ENCODE measurements at regions not wholly inside any gene's neighbourhood (a gene's known extent, or its start where the extent isn't known, plus 50 kb on each side); places are given as distances from the start of the nearest gene placed in this dataset.

DNA sequence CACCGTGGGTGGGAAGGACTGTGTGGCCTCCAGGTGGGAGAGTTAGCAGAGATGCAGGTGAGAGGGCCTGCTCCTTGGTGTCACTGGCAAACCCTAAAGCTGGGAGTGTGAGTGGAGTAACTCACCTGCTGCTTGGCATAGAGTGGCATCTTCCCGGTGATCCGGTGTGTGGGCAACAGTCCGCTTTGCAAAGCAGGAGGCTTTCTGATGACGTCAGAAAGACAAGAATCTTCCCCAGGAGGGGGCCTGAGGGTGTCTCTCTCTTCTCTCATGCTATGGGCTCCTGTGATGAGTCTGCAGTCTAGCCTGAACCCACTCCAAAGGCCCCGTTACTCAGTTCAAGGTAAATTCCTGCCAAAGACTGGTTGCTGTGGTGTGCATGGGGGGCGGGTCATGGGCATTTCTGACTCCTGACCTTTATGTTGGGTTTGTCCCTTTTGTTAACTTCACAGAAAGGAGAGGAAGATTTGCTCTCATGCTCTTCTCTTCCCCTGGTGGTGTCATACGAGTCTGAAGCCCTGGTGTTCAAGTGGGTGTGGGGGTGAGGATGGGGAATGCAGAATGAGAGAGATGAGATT lies 187.9 kb downstream of the GATA3 start:
- POLR2A ChIA-PET: no interaction called here
- no peak overlapping the region for H3K27ac ChIP-seq (ENCODE audit: low read depth, low read length)
- peaks cover 30% of the 10 kb centered on the region for H3K9me3 ChIP-seq (ENCODE audit: control insufficient read depth, insufficient read depth, low read length)
- CTCF ChIA-PET: no interaction called here
- no peak for DNase-seq (ENCODE audit: low read depth, low spot score)
- no peaks in the 10 kb centered on the region for H3K27me3 ChIP-seq (ENCODE audit: control insufficient read depth, insufficient read depth, low read length)
- H3K4me3 ChIP-seq (ENCODE audit: low read depth, low read length): no peak overlapping the region
- TF ChIP-seq, protein P1, sequence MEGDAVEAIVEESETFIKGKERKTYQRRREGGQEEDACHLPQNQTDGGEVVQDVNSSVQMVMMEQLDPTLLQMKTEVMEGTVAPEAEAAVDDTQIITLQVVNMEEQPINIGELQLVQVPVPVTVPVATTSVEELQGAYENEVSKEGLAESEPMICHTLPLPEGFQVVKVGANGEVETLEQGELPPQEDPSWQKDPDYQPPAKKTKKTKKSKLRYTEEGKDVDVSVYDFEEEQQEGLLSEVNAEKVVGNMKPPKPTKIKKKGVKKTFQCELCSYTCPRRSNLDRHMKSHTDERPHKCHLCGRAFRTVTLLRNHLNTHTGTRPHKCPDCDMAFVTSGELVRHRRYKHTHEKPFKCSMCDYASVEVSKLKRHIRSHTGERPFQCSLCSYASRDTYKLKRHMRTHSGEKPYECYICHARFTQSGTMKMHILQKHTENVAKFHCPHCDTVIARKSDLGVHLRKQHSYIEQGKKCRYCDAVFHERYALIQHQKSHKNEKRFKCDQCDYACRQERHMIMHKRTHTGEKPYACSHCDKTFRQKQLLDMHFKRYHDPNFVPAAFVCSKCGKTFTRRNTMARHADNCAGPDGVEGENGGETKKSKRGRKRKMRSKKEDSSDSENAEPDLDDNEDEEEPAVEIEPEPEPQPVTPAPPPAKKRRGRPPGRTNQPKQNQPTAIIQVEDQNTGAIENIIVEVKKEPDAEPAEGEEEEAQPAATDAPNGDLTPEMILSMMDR (IDR thresholded peaks at IDR 0.05; ENCODE audit: low read depth, low read length): no peak

DNA sequence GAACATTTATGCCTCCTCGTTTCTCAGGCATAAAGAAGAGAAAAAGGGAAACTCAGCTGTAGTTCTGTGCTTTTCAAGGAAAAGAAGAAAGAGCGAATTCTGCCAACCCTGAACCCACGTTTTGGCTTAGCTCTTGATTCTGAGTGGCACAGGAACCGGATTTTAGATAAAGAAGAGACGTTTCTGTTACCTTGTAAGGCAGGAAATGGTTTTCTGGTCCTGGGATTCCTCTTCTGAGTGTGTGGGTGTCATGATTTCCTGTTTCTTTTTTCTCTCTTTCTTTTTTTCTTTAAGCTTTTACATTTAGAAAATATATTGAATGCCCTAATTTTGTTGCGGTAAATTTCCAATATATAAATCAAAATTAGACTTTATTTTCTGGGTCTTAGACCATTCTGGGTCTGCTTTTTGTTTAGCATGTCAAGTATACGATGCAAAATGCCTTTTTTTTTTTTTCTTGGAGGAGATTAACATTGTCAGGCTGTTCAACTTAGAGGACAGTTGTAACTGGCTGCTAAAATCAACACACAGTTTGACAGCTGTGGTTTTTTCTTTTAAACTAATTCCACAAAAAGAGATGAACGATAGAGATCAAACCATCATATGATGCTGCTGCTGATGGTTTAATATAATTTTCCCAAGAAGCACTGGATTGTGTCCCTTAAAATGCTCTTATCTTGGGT lies 190.8 kb downstream of the GATA3 start:
- H3K4me3 ChIP-seq (ENCODE audit: low read depth, low read length): no peak overlapping the region
- DNase-seq (ENCODE audit: low read depth, low spot score): no peak
- TF ChIP-seq, protein P1 (IDR thresholded peaks at IDR 0.05; ENCODE audit: low read depth, low read length): no peak
- peaks cover 21% of the 10 kb centered on the region for H3K9me3 ChIP-seq (ENCODE audit: control insufficient read depth, insufficient read depth, low read length)
- CTCF ChIA-PET: no interaction called here
- no peaks in the 10 kb centered on the region for H3K27me3 ChIP-seq (ENCODE audit: control insufficient read depth, insufficient read depth, low read length)
- no peak overlapping the region for H3K27ac ChIP-seq (ENCODE audit: low read depth, low read length)
- POLR2A ChIA-PET: no interaction called here

DNA sequence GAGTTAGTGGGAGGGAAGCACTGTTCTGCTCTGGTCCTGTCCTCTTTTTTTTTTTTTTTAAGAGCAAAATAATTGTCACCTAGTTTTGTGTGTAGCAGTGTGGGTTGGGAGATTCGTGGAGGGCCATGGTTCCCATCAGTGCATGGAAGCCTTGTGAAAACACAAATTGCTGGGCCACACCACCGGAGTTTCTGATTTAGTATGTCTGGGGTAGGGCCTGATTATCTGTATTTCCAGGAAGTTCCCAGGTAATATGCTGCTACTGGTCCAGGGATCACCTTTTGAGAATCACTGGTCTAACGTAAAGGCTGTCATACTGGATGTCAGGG lies 191.3 kb downstream of the GATA3 start:
- H3K9me3 ChIP-seq (ENCODE audit: control insufficient read depth, insufficient read depth, low read length): peaks cover 19% of the 10 kb centered on the region
- H3K27ac ChIP-seq (ENCODE audit: low read depth, low read length): no peak overlapping the region
- TF ChIP-seq, protein P1 (IDR thresholded peaks at IDR 0.05; ENCODE audit: low read depth, low read length): no peak
- ChIA-PET POLR2A (no interaction called here), CTCF (no interaction called here)
- DNase-seq (ENCODE audit: low read depth, low spot score): no peak
- H3K27me3 ChIP-seq (ENCODE audit: control insufficient read depth, insufficient read depth, low read length): no peaks in the 10 kb centered on the region
- no peak overlapping the region for H3K4me3 ChIP-seq (ENCODE audit: low read depth, low read length)

DNA sequence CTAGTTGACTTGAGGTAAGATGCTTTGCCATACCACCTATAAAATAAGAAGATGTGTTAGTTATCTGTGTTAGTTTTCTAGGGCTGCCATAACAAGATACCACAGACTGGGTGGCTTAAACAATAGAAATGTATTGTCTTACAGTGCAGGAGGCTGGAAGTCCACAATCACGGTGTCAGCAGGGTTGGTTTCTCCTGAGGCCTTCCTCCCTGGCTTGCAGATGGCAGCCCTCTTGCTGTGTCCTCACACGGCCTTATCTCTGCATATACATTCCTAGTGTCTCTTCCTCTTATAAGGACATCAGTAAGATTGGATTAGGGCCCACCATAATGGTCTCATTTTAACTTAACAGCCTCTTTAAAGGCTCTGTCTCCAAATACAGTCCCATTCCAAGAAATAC lies 192.1 kb downstream of the GATA3 start:
- Histone ChIP-seq H3K9me3 (ENCODE audit: control insufficient read depth, insufficient read depth, low read length) (peaks cover 18% of the 10 kb centered on the region), H3K27ac (ENCODE audit: low read depth, low read length) (no peak overlapping the region), H3K27me3 (ENCODE audit: control insufficient read depth, insufficient read depth, low read length) (no peaks in the 10 kb centered on the region), H3K4me3 (ENCODE audit: low read depth, low read length) (no peak overlapping the region)
- ChIA-PET CTCF (no interaction called here), POLR2A (no interaction called here)
- DNase-seq (ENCODE audit: low read depth, low spot score): no peak
- TF ChIP-seq, protein P1 (IDR thresholded peaks at IDR 0.05; ENCODE audit: low read depth, low read length): no peak

DNA sequence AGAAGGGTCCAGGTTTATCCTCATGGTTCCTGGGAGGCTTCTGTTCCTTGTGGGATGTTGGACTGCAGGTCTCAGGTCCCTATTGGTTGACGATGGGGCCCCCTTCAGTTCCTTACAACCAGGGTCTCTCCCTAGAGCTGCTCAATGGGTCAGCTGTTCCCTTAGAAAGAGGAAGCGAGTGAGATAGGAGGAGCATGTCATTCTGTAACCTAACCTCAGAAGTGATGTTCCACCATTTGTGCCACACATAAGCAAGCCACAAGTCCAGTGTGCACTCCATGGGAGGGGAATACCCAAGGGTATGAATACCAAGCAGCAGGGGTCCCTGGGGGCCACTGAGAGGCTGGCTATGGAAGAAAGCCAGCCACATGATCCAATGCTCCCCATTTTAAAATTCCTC lies 192.7 kb downstream of the GATA3 start:
- POLR2A ChIA-PET: no interaction called here
- Histone ChIP-seq H3K4me3 (ENCODE audit: low read depth, low read length) (no peak overlapping the region), H3K27me3 (ENCODE audit: control insufficient read depth, insufficient read depth, low read length) (no peaks in the 10 kb centered on the region), H3K9me3 (ENCODE audit: control insufficient read depth, insufficient read depth, low read length) (peaks cover 13% of the 10 kb centered on the region), H3K27ac (ENCODE audit: low read depth, low read length) (no peak overlapping the region)
- TF ChIP-seq, protein P1 (IDR thresholded peaks at IDR 0.05; ENCODE audit: low read depth, low read length): no peak
- CTCF ChIA-PET: interaction anchor here (0.7 kb wide), 1 partner anchor 20 kb away, joined by 3 read pairs; no protein-coding TSS in a partner anchor
- DNase-seq (ENCODE audit: low read depth, low spot score): no peak

Data from AG04450 (cell line).